ENCODE measurements at regions not wholly inside any gene's neighbourhood (a gene's known extent, or its start where the extent isn't known, plus 50 kb on each side); places are given as distances from the start of the nearest gene placed in this dataset.

GRCh38 chr6:47106216-47106615 lies 64.1 kb upstream of the ADGRF1 start (continued):
- TF ChIP-seq ZNF784 (CRISPR knock-in tag; IDR thresholded peaks at IDR 0.05; ENCODE audit: borderline replicate concordance) (no peak), SMARCC2 (IDR thresholded peaks at IDR 0.05) (no peak), ZNF138 (CRISPR knock-in tag; IDR thresholded peaks at IDR 0.05; ENCODE audit: low read depth) (no peak), ZNF496 (CRISPR knock-in tag; IDR thresholded peaks at IDR 0.05; ENCODE audit: insufficient replicate concordance) (no peak)

GRCh38 chr6:47105469-47106178 lies 63.5 kb upstream of the ADGRF1 start:
- BruUV-seq (replicated peaks) = no TSS peak
- ChIA-PET CTCF (ENCODE audit: low intra/inter-chr PET ratio, low total read pairs) (no interaction called here), POLR2A (no interaction called here)
- intact Hi-C loops (cut with micrococcal nuclease; ENCODE audit: unreplicated experiment) = loop anchor here (2.0 kb wide), 1 partner anchor 31 kb away; no protein-coding TSS in a partner anchor
- Histone ChIP-seq H3K27ac (ENCODE audit: extremely low read length, insufficient read depth, low read length) (no peak overlapping the region), H3K27me3 (ENCODE audit: control insufficient read depth in 1 of 2, insufficient read depth in 2 of 2, low read length in 2 of 2) (no peaks in the 10 kb centered on the region), H3K36me3 (replicated peaks in 1 of 2; ENCODE audit: control insufficient read depth in 1 of 2, insufficient read depth in 2 of 2, low read length in 2 of 2) (no peaks in the 10 kb centered on the region), H3K4me3 (replicated peaks in 1 of 3; ENCODE audit: insufficient read depth in 1 of 3, low read depth in 2 of 3, low read length in 3 of 3) (no peak overlapping the region), H3K9me3 (ENCODE audit: low read length) (no peaks in the 10 kb centered on the region), H3K9ac (ENCODE audit: insufficient read depth, low read depth, low read length) (no peak overlapping the region), H3K4me2 (ENCODE audit: low read depth, low read length) (no peak overlapping the region), H3K4me1 (ENCODE audit: insufficient read depth, low read length) (peaks cover 28% of the 10 kb centered on the region), H4K20me1 (ENCODE audit: insufficient read depth, low read length) (no peaks in the 10 kb centered on the region), H3K79me2 (ENCODE audit: insufficient read depth, low read length) (no peaks in the 10 kb centered on the region), H2AFZ (ENCODE audit: low read length) (no peak overlapping the region)
- TF ChIP-seq ZNF597 (CRISPR knock-in tag; IDR thresholded peaks at IDR 0.05) (no peak), ZNF629 (CRISPR knock-in tag; conservative IDR thresholded peaks at IDR 0.05) (0 out of 2 replicates have a peak, but pooled peaks have one; percentile 37)
- in situ Hi-C loops (cut with HindIII; ENCODE audit: extremely low pct_ligation_motif_present, low pct_unique_long_range_greater_than_20kb) = loop anchor here (10.0 kb wide), 1 partner anchor 139 kb away; no protein-coding TSS in a partner anchor
- WGBS (ENCODE audit: low lambda C conversion rate) = 95% methylated on average over 10 of the region's 10 CpGs
- no peak for DNase-seq (ENCODE audit: low spot score)
- no peak for ATAC-seq
- no peak for FAIRE-seq
